ENCODE measurements at regions not wholly inside any gene's neighbourhood (a gene's known extent, or its start where the extent isn't known, plus 50 kb on each side); places are given as distances from the start of the nearest gene placed in this dataset.

- TF ChIP-seq, protein P1, sequence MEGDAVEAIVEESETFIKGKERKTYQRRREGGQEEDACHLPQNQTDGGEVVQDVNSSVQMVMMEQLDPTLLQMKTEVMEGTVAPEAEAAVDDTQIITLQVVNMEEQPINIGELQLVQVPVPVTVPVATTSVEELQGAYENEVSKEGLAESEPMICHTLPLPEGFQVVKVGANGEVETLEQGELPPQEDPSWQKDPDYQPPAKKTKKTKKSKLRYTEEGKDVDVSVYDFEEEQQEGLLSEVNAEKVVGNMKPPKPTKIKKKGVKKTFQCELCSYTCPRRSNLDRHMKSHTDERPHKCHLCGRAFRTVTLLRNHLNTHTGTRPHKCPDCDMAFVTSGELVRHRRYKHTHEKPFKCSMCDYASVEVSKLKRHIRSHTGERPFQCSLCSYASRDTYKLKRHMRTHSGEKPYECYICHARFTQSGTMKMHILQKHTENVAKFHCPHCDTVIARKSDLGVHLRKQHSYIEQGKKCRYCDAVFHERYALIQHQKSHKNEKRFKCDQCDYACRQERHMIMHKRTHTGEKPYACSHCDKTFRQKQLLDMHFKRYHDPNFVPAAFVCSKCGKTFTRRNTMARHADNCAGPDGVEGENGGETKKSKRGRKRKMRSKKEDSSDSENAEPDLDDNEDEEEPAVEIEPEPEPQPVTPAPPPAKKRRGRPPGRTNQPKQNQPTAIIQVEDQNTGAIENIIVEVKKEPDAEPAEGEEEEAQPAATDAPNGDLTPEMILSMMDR (conservative IDR thresholded peaks at IDR 0.05; ENCODE audit: low read depth, low read length), result no peak
- no peak for TF ChIP-seq EZH2 (IDR thresholded peaks at IDR 0.05; ENCODE audit: low read length, unreplicated experiment)
- TF ChIP-seq EZH2phosphoT487 (IDR thresholded peaks at IDR 0.05; ENCODE audit: borderline replicate concordance, low read length), result no peak
Observed at GRCh38 chr3:139136469-139137202, 91.9 kb upstream of the PRR23C start.
